Lower lobe of right lung (tissue), 2 donors: ENCODE measurements at regions not wholly inside any gene's neighbourhood (a gene's known extent, or its start where the extent isn't known, plus 50 kb on each side); places are given as distances from the start of the nearest gene placed in this dataset.

Experiments used
- ATAC-seq, 2 donors: fragments of 200-7000 bp; cut with Tn5 transposase; one replicate each; pipeline ENCODE4 v1.9.1; 2020 to 2022; ENCODE audit warnings: mild to moderate bottlenecking in 2 of 2, moderate library complexity in 2 of 2
- DNase-seq: peaks from one replicate; pipeline ENCODE4 v3.0.0-alpha.2; 2020
- H3K27ac ChIP-seq: fragments of 200-600 bp; one replicate; pipeline ENCODE4 v1.8.0; 2022
- H3K27me3 ChIP-seq: fragments of 200-600 bp; one replicate; pipeline ENCODE4 v1.8.0; 2022; ENCODE audit warnings: low read depth
- H3K36me3 ChIP-seq: fragments of 200-600 bp; one replicate; pipeline ENCODE4 v1.8.0; 2022; ENCODE audit warnings: mild to moderate bottlenecking
- H3K4me1 ChIP-seq: fragments of 200-600 bp; one replicate; pipeline ENCODE4 v1.8.0; 2022
- H3K4me3 ChIP-seq: fragments of 200-600 bp; one replicate; pipeline ENCODE4 v1.8.0; 2022; ENCODE audit warnings: mild to moderate bottlenecking
- H3K9me3 ChIP-seq: fragments of 200-600 bp; one replicate; pipeline ENCODE4 v1.8.0; 2022
- intact Hi-C: fragments of 100-400 bp; cut with DNase I; formaldehyde crosslinking; loops from one replicate; pipeline ENCODE4 v1.11.0; 2022
- TF ChIP-seq, protein P1 (sequence below): fragments of 200-600 bp; IDR thresholded peaks from one replicate; pipeline ENCODE4 v1.8.0; 2022; ENCODE audit warnings: antibody characterized with exemption, mild to moderate bottlenecking
- donor health status: DM: no; HTN: yes; CAD: no; lungs with severe emphysema.

DNA sequence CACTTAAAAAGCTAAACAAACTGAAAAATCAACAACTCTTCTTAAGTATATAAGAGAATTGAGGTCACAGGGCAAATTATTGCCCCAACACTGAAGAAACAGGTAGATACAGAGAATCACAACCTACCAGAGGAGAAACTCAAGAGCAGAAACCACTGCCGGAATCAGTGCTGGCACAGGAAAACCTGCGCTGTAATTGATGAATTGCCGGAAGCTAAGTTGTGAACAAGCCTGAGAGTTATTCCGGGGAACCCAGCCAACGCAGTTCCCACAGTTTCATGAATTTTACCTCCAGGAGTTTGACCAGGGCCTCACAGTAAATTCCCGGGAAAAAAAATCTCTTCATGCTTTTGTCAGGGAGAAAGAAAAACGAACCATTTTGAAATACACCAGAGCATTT is 657.1 kb upstream of the BRINP3 start:
- TF ChIP-seq, protein P1, sequence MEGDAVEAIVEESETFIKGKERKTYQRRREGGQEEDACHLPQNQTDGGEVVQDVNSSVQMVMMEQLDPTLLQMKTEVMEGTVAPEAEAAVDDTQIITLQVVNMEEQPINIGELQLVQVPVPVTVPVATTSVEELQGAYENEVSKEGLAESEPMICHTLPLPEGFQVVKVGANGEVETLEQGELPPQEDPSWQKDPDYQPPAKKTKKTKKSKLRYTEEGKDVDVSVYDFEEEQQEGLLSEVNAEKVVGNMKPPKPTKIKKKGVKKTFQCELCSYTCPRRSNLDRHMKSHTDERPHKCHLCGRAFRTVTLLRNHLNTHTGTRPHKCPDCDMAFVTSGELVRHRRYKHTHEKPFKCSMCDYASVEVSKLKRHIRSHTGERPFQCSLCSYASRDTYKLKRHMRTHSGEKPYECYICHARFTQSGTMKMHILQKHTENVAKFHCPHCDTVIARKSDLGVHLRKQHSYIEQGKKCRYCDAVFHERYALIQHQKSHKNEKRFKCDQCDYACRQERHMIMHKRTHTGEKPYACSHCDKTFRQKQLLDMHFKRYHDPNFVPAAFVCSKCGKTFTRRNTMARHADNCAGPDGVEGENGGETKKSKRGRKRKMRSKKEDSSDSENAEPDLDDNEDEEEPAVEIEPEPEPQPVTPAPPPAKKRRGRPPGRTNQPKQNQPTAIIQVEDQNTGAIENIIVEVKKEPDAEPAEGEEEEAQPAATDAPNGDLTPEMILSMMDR: no peak
- no peak overlapping the region for H3K4me3 ChIP-seq
- H3K36me3 ChIP-seq: no peaks in the 10 kb centered on the region
- H3K27me3 ChIP-seq: no peaks in the 10 kb centered on the region
- H3K27ac ChIP-seq: no peak overlapping the region
- no peaks in the 10 kb centered on the region for H3K4me1 ChIP-seq
- DNase-seq: no peak
- H3K9me3 ChIP-seq: no peaks in the 10 kb centered on the region
- intact Hi-C loops: no loop called here
- no peak for ATAC-seq

DNA sequence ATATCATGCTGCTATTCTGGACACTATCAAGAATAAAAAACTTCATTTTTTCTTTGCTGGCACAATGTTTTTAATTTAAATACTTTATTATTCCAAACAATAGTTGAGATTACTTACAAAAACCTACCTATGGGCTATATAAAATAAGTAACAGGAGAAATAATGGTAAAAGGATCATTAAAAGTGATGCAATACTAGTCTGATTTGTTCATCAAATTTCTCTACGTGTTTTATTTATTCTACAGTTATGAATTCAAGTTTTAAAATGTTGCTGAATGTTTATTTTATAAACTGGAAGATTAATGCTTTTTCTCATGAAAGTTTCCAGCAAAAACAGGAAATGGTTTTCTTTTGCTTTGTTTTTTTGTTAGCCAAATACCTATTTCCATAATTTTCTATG is 662.4 kb upstream of the BRINP3 start:
- Histone ChIP-seq H3K4me3 (no peak overlapping the region), H3K27me3 (no peaks in the 10 kb centered on the region), H3K27ac (no peak overlapping the region), H3K4me1 (no peaks in the 10 kb centered on the region), H3K9me3 (no peaks in the 10 kb centered on the region), H3K36me3 (no peaks in the 10 kb centered on the region)
- DNase-seq (no peak), ATAC-seq (no peak)
- TF ChIP-seq, protein P1: no peak
- intact Hi-C loops: no loop called here

- no peaks in the 10 kb centered on the region for H3K36me3 ChIP-seq
- H3K4me1 ChIP-seq: no peaks in the 10 kb centered on the region
- no peaks in the 10 kb centered on the region for H3K27me3 ChIP-seq
- DNase-seq (no peak), ATAC-seq (no peak)
- intact Hi-C loops: no loop called here
- TF ChIP-seq, protein P1: no peak
- no peaks in the 10 kb centered on the region for H3K9me3 ChIP-seq
- no peak overlapping the region for H3K27ac ChIP-seq
- H3K4me3 ChIP-seq: no peak overlapping the region
These were observed 665.1 kb upstream of the BRINP3 start for GRCh38 chr1:191142748-191143147.

DNA sequence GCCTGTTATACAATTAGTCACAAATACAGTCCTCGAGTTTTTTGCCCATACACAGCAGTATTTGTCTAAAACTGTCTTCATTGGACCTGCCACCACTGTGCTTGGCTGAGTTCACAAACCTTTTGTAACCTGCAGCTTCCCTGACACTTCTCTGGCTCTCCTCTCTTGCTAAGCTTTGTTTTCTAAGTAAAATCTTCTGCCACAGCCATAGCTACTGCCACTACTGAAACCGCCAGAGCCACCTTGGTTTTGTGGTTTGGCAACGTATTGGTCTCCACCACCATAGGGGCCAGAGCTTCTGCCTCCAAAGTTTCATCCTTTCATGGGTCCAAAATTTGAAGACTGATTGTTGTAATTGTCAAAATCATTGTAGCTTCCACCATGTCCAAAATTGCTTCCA is 668.2 kb upstream of the BRINP3 start:
- H3K36me3 ChIP-seq: no peaks in the 10 kb centered on the region
- DNase-seq (no peak), ATAC-seq (no peak)
- H3K9me3 ChIP-seq: no peaks in the 10 kb centered on the region
- intact Hi-C loops: no loop called here
- H3K27me3 ChIP-seq: no peaks in the 10 kb centered on the region
- H3K27ac ChIP-seq: no peak overlapping the region
- H3K4me1 ChIP-seq: no peaks in the 10 kb centered on the region
- no peak overlapping the region for H3K4me3 ChIP-seq
- TF ChIP-seq, protein P1: no peak

DNA sequence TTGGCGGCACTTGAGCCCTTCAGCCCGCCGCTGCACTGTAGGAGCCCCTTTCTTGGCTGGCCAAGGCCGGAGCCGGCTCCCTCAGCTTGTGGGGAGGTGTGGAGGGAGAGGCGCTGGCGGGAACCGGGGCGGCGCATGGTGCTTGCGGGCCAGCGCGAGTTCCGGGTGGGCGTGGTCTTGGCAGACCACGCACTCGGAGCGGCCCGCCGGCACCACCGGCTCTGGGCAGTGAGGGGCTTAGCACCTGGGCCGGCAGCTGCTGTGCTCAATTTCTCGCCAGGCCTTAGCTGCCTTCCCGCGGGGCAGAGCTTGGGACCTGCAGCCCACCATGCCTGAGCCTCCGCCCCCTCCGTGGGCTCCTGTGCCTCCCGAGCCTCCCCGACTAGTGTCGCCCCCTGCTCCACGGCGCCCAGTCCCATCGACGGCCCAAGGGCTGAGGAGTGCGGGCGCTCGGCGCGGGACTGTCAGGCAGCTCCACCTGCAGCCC is 673.7 kb upstream of the BRINP3 start:
- ATAC-seq (no peak), DNase-seq (peak; percentile 29)
- no peak overlapping the region for H3K4me3 ChIP-seq
- H3K9me3 ChIP-seq: no peaks in the 10 kb centered on the region
- TF ChIP-seq, protein P1: no peak
- H3K27me3 ChIP-seq: no peaks in the 10 kb centered on the region
- no peaks in the 10 kb centered on the region for H3K36me3 ChIP-seq
- intact Hi-C loops: no loop called here
- no peak overlapping the region for H3K27ac ChIP-seq
- no peaks in the 10 kb centered on the region for H3K4me1 ChIP-seq

- DNase-seq (no peak), ATAC-seq (no peak)
- Histone ChIP-seq H3K36me3 (no peaks in the 10 kb centered on the region), H3K4me3 (no peak overlapping the region), H3K4me1 (no peaks in the 10 kb centered on the region), H3K27me3 (no peaks in the 10 kb centered on the region), H3K9me3 (no peaks in the 10 kb centered on the region), H3K27ac (no peak overlapping the region)
- TF ChIP-seq, protein P1: no peak
- intact Hi-C loops: no loop called here
These were observed 675.1 kb upstream of the BRINP3 start for GRCh38 chr1:191152776-191153175.
